Calu3 (cell line): ENCODE measurements at regions not wholly inside any gene's neighbourhood (a gene's known extent, or its start where the extent isn't known, plus 50 kb on each side); places are given as distances from the start of the nearest gene placed in this dataset.

Source experiments
- BruUV-seq: library from RNA; stranded (reverse); fragments of 400-500 nt; replicated peaks from 2 replicates; lab custom pipeline; 2021; lab: Mats Ljungman, UMichigan
- CTCF ChIA-PET: fragments of 300-600 bp; sonication (Branson Sonifier 250); formaldehyde crosslinking; loops from one replicate; lab custom pipeline; 2022; ENCODE audit warnings: antibody characterized with exemption; lab: Charles Lee
- DNase-seq: peaks from one replicate; pipeline ENCODE4 v3.0.0; 2022
- H3K27ac Mint-ChIP-seq: one replicate; pipeline ENCODE4 v1.8.0; 2022; ENCODE audit warnings: mixed read lengths; ENCODE audit not compliant: unreplicated experiment
- H3K27me3 Mint-ChIP-seq: one replicate; pipeline ENCODE4 v1.8.0; 2022; ENCODE audit warnings: mixed read lengths; ENCODE audit not compliant: unreplicated experiment
- H3K36me3 Mint-ChIP-seq: one replicate; pipeline ENCODE4 v1.8.0; 2022; ENCODE audit warnings: mild to moderate bottlenecking, moderate library complexity, mixed read lengths; ENCODE audit not compliant: insufficient read depth, unreplicated experiment
- H3K4me1 Mint-ChIP-seq: one replicate; pipeline ENCODE4 v1.8.0; 2022; ENCODE audit warnings: mild to moderate bottlenecking, low read depth, mixed read lengths; ENCODE audit not compliant: unreplicated experiment
- H3K4me3 Mint-ChIP-seq: one replicate; pipeline ENCODE4 v1.8.0; 2022; ENCODE audit warnings: mild to moderate bottlenecking, low read depth, moderate library complexity, mixed read lengths; ENCODE audit not compliant: unreplicated experiment
- H3K9me3 Mint-ChIP-seq: one replicate; pipeline ENCODE4 v1.8.0; 2022; ENCODE audit warnings: low read depth, mixed read lengths; ENCODE audit not compliant: unreplicated experiment
- CTCF ChIP-seq: fragments of 200-600 bp; IDR thresholded peaks from one replicate; pipeline ENCODE4 v1.8.0; 2022; ENCODE audit warnings: antibody characterized with exemption; ENCODE audit not compliant: unreplicated experiment
- intact Hi-C: fragments of 100-400 bp; cut with micrococcal nuclease; formaldehyde crosslinking; loops from one replicate; pipeline ENCODE4 v1.10.0; 2022; ENCODE audit not compliant: unreplicated experiment

DNA sequence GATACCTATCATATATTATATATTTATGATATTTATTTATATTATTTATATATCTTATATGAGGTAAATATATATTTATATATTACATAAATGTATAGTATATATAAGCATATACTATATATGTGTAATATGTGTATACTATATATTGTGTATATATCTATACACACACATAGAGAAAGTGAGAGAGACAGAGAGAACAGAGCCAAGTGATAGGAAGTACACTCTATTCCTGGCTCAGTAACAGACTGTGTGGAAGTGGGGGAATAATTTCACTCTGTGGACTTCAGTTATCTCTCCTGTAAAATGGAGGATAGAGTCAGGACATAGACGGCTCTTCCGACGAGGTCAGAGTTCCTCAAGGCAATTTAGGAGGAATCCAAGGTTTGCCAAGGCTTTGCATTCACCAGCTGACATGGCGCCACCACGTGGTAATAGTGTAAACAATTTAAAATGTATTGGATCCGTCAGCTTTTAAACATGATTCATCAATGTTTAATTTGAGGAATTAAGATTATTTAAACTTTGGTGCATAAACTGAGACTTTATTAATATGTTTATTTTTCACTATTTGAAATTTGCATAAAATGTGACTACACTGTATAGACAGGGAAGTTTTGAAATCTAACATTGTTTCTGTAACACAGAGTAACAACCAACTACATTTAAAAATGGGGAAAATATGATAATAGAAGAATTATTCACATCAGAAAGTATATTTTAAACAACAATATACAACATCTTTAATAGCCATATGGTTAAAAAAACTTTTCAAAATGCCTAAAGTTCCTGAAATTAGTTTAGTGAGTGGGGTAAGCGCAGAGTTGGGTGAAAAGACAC lies 75.4 kb upstream of the TMEM244 start:
- Mint-ChIP-seq H3K27ac (no peak overlapping the region), H3K36me3 (no peaks in the 10 kb centered on the region), H3K4me3 (no peak overlapping the region), H3K9me3 (no peaks in the 10 kb centered on the region), H3K4me1 (peaks cover 8% of the 10 kb centered on the region), H3K27me3 (no peaks in the 10 kb centered on the region)
- TF ChIP-seq CTCF: peak; percentile 47
- intact Hi-C loops: loop anchor here (2.0 to 10.0 kb wide), 3 partner anchors 162 to 438 kb away; no protein-coding TSS in a partner anchor
- CTCF ChIA-PET: interaction anchor here (1.0 kb wide), 1 partner anchor 16 kb away, joined by 4 read pairs; no protein-coding TSS in a partner anchor
- DNase-seq: peak; percentile 55
- BruUV-seq: no TSS peak

- DNase-seq: no peak
- no peaks in the 10 kb centered on the region for H3K4me1 Mint-ChIP-seq
- no peak overlapping the region for H3K4me3 Mint-ChIP-seq
- no peaks in the 10 kb centered on the region for H3K9me3 Mint-ChIP-seq
- BruUV-seq: no TSS peak
- no peaks in the 10 kb centered on the region for H3K27me3 Mint-ChIP-seq
- TF ChIP-seq CTCF: no peak
- CTCF ChIA-PET: no interaction called here
- no peak overlapping the region for H3K27ac Mint-ChIP-seq
- no peaks in the 10 kb centered on the region for H3K36me3 Mint-ChIP-seq
- intact Hi-C loops: loop anchor here (10.0 kb wide), 2 partner anchors 158 to 338 kb away; no protein-coding TSS in a partner anchor
Observed at GRCh38 chr6:129932321-129932720, 71.2 kb upstream of the TMEM244 start.

DNA sequence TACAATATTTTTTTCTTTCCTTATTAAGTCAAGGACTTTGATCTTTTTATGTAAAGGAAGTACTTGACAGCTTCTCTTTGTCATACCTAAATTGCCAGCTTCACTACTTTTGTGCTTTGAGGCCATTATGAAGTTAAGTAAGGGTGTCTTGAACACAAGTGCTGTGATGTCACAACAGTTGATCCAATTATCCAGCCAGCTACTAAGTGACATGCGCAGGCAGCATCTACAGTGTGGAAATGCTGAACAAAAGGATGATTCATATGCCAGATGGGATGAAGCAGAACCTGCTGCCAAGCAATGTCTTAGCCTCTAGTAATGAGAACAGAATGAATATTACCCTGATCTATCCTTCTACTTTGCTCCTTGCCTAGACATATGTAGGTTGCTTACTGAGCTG lies 68.3 kb upstream of the TMEM244 start:
- no peak overlapping the region for H3K4me3 Mint-ChIP-seq
- no peaks in the 10 kb centered on the region for H3K9me3 Mint-ChIP-seq
- no TSS peak for BruUV-seq
- no peak overlapping the region for H3K27ac Mint-ChIP-seq
- no peaks in the 10 kb centered on the region for H3K27me3 Mint-ChIP-seq
- no peak for DNase-seq
- no peaks in the 10 kb centered on the region for H3K4me1 Mint-ChIP-seq
- intact Hi-C loops: no loop called here
- no peaks in the 10 kb centered on the region for H3K36me3 Mint-ChIP-seq
- TF ChIP-seq CTCF: no peak
- CTCF ChIA-PET: no interaction called here

GRCh38 chr6:129923530-129924250 lies 62.6 kb upstream of the TMEM244 start:
- no peak for DNase-seq
- H3K27me3 Mint-ChIP-seq: no peaks in the 10 kb centered on the region
- H3K36me3 Mint-ChIP-seq: no peaks in the 10 kb centered on the region
- TF ChIP-seq CTCF: no peak
- no peaks in the 10 kb centered on the region for H3K9me3 Mint-ChIP-seq
- CTCF ChIA-PET: interaction anchor here (0.7 kb wide), 2 partner anchors 98 to 131 kb away, joined by 3 read pairs; no protein-coding TSS in a partner anchor
- no peak overlapping the region for H3K4me3 Mint-ChIP-seq
- intact Hi-C loops: no loop called here
- H3K4me1 Mint-ChIP-seq: peaks cover 10% of the 10 kb centered on the region
- no TSS peak for BruUV-seq
- no peak overlapping the region for H3K27ac Mint-ChIP-seq
